Jurkat, Clone E6-1 (cell line): ENCODE measurements at regions not wholly inside any gene's neighbourhood (a gene's known extent, or its start where the extent isn't known, plus 50 kb on each side); places are given as distances from the start of the nearest gene placed in this dataset.
"Not testable (repeated sequence)": the region's sequence is repeated elsewhere in the genome, so short reads cannot be mapped to it uniquely, and the experiment has no call there.

Experiments
- DNase-seq: peaks from one replicate; pipeline ENCODE4 v3.0.0-alpha.2; 2011; ENCODE audit warnings: low read depth, low spot score
- H3K4me3 ChIP-seq: 2 replicates; pipeline ENCODE4 v1.5.1; 2011; ENCODE audit warnings: mild to moderate bottlenecking, low read length, control low read depth, moderate library complexity

GRCh38 chr13:111064661-111065060, 50.4 kb upstream of the ARHGEF7 start:
- no peak overlapping the region for H3K4me3 ChIP-seq
- no peak for DNase-seq

- no peak for DNase-seq
- H3K4me3 ChIP-seq = no peak overlapping the region
These were observed 52.1 kb upstream of the ARHGEF7 start for GRCh38 chr13:111062966-111063365.

DNA sequence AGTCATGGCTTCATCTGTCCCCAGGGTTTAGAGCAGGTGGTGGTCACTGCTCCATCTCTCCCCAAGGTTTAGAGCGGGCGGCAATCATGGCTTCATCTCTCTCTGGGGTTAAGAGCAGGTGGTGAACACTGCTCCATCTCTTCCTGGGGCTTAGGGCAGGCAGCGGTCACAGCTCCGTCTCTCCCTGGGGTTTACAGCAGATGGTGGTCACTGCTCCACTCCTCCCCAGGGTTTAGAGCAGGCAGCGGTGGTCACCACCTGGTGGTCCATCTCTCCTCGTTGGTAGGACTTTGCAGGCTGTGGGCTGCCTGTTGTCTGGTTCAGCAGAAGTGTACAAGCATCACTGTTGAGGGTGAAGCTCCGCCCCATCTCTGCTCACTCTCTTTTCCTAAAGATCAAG, 52.8 kb upstream of the ARHGEF7 start:
- DNase-seq = no peak
- no peak overlapping the region for H3K4me3 ChIP-seq

GRCh38 chr13:111061358-111062045, 53.6 kb upstream of the ARHGEF7 start:
- no peak for DNase-seq
- no peak overlapping the region for H3K4me3 ChIP-seq

GRCh38 chr13:111060237-111060919, 54.7 kb upstream of the ARHGEF7 start:
- no peak for DNase-seq
- H3K4me3 ChIP-seq = no peak overlapping the region

DNA sequence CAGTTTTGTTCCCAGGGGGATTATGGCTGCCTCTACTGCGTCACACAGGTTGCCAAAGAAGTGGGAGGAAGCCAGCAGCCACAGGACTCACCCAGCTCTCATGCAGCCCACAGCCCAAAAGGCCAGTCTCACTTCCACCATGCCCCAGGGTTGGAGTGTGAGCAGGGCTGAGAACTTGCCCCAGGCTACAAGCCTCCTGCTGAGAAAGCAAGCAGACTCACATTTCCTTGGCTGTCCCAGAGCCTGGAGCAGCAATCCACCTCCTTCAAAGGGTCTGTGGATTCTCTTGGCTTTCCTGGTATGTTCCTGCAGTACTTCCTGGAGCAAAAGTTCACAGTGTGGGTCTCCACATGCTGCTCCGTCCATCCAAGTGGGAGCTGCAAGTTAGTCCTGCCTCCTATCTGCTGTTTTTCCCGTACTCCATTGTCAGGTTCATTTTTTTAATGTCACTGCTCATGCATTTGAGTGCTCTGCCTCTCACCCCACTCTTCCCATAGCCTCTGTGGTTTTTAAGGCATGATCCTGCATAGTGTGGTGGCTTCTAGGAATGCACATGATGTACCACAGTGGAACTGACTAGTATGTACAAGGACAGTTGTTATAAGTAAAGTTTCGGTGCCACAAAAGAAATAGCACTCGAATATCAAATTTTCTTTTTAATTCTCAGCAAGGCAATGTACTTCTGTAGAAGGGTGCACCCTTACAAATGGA, 56.2 kb upstream of the ARHGEF7 start:
- no peak overlapping the region for H3K4me3 ChIP-seq
- no peak for DNase-seq

DNA sequence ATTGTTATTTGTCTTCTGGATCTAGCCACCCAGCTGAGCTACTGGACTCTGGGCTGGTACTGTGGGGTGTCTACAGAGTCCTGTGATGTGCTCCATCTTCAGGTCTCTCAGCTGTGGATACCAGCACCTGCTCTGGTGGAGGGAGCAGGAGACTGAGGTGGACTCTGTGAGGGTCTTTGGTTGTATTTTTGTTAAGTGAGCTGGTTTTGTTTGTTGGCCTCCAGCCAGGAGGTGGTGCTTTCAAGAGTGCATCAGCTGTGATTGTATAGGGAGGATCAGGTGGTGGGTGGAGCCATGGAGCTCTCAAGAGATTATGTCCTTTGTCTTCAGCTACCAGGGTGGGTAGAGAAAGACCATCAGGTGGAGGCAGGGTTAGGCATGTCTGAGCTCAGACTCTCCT, 56.8 kb upstream of the ARHGEF7 start:
- DNase-seq = not testable (repeated sequence)

DNA sequence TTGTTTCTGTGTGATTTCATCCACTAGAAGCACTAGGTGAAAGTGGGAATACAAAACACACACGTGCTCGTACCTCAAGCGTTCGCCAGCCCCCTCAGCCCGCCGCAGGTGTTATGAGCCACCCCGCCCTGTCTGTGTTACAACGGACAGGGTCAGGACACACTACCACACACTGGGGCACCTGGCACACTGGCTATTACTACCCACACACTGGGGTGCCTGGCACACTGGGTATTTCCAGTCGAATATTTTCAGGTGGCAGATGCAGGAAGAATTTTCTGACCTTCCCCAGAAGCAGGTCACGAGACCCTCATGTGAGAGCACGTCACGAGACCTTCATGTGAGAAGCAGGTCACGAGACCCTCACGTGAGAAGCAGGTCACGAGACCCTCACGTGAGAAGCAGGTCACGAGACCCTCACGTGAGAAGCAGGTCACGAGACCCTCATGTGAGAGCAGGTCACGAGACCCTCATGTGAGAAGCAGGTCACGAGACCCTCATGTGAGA, 63.3 kb upstream of the ARHGEF7 start:
- DNase-seq, H3K4me3 ChIP-seq: not testable (repeated sequence)

More for the DNA sequence above, 56.8 kb upstream of the ARHGEF7 start:
- not testable (repeated sequence) for H3K4me3 ChIP-seq

DNA sequence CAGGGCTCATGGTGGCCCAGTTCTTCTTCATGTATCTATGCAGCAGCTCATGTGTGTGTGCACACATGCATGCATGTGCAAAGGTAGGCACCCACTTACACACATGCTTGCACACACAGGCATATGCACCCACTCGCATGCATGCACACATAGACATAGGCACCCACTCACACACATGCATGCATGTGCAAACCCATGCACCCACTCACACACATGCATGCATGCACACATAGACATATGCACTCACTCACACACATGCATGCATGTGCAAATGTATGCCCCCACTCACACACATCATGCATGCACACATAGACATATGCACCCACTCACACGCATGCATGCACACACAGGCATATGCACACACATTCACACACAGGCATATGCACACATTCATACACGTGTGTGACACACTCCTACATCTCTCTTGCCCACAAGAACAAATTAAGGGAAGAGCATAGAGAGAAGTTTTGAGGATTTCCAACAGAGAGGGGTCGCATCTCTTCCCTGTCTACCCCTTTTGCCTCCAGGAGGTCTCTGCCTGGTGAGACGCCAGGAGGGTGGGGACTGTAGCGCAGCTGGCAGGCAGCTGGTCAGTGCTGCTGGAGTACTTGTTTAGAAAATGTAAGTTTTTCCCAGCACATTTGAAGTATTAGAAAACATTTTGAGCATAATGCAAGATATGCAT, 63.9 kb upstream of the ARHGEF7 start:
- no peak for DNase-seq
- H3K4me3 ChIP-seq = no peak overlapping the region

- no peak overlapping the region for H3K4me3 ChIP-seq
- DNase-seq = no peak
These were observed 64.6 kb upstream of the ARHGEF7 start for GRCh38 chr13:111050539-111050879.

- H3K4me3 ChIP-seq = no peak overlapping the region
- no peak for DNase-seq
These were observed 65.1 kb upstream of the ARHGEF7 start for GRCh38 chr13:111049791-111050538.

DNA sequence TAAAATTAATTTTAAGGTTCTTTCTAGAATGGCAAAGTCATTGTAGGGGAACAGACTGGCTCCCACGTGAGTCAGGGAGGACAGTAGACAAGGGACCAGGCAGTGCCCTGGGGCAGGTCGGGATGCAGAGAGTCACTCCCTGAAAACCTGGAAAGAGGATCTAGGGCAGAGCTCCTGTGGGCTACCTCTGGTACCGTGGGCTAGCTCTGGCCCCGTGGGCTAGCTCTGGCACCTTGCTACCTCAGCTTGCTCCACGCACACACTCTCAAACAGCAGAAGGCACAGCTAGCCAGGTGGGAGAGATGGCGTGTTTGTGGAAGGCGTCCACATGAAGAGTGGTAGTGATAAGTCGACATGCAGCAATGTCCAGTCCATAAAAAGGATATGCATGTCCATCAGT, 66.7 kb upstream of the ARHGEF7 start:
- DNase-seq = no peak
- H3K4me3 ChIP-seq = no peak overlapping the region

- no peak overlapping the region for H3K4me3 ChIP-seq
- no peak for DNase-seq
These were observed 67.8 kb upstream of the ARHGEF7 start for GRCh38 chr13:111047326-111047725.

GRCh38 chr13:111046590-111047141, 68.4 kb upstream of the ARHGEF7 start:
- no peak for DNase-seq

DNA sequence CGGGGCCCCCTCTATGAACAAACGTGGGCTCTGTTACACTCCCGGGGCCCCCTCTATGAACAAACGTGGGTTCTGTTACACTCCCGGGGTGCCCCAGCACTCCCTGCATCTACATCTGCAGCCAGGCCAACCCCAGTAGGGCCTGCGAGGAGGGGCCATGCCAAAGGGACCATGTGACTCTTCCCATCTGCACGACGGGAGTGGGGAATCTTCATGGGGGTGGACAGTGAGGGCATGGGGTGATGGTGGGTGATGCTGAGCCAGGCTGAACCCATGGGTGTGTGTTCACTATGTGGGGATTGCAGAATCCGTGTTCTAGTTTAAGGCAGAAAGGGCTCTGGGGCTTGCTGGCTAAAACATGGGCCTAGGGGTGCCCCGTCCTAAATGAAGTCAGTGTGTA, 69.9 kb upstream of the ARHGEF7 start:
- no peak for DNase-seq
- no peak overlapping the region for H3K4me3 ChIP-seq

More at GRCh38 chr13:111046590-111047141, 68.4 kb upstream of the ARHGEF7 start:
- H3K4me3 ChIP-seq = no peak overlapping the region

GRCh38 chr13:111044087-111044830, 70.9 kb upstream of the ARHGEF7 start:
- H3K4me3 ChIP-seq = no peak overlapping the region
- no peak for DNase-seq

DNA sequence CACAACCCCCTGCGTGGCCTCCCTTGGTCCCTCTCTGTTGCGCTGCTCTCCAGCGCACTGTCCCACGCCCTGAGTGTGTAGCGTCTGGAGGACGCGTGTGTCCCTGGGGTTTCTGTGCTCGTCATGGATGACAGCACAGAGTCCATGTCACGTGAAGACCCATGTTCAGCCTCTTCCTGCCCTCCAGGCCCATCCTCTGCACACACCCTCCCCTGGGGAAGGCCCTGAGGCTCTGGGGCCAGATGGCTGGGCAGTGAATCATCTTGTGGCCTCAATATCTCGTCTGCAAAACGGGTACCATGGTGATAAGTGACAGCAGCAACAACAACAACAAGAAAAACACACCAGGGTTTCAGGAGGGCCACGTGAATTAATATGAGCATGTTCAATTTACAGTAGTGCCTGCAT, 71.5 kb upstream of the ARHGEF7 start:
- H3K4me3 ChIP-seq = no peak overlapping the region
- DNase-seq = no peak

GRCh38 chr13:111042661-111043226, 72.4 kb upstream of the ARHGEF7 start:
- no peak for DNase-seq

More at GRCh38 chr13:111042661-111043226, 72.4 kb upstream of the ARHGEF7 start:
- H3K4me3 ChIP-seq = no peak overlapping the region
